Transverse colon (tissue), 4 donors: ENCODE measurements at regions not wholly inside any gene's neighbourhood (a gene's known extent, or its start where the extent isn't known, plus 50 kb on each side); places are given as distances from the start of the nearest gene placed in this dataset.

Experiments
- CTCF ChIP-seq, 5 experiments: fragments of 200-600 bp in 3 of 5; fragments of 450-650 bp in 2 of 5; sonication (generic) in 3 of 5; IDR thresholded peaks; 1 replicate in 2 of 5; 2 replicates in 3 of 5; pipeline ENCODE4 v1.5.1; 2016 to 2017; ENCODE audit warnings: antibody characterized with exemption in 5 of 5, inconsistent platforms in 3 of 5, mild to moderate bottlenecking in 2 of 5, moderate library complexity in 1 of 5
- EP300 ChIP-seq: sonication (generic); formaldehyde crosslinking; IDR thresholded peaks from one replicate; pipeline ENCODE4 v1.6.1; 2017; ENCODE audit warnings: antibody characterized with exemption, low read depth
- POLR2A ChIP-seq: fragments of 450-650 bp; IDR thresholded peaks from one replicate; pipeline ENCODE4 v1.6.1; 2016; ENCODE audit warnings: antibody characterized with exemption, mild to moderate bottlenecking, moderate library complexity
- POLR2AphosphoS5 ChIP-seq, 3 donors: sonication (generic); formaldehyde crosslinking; IDR thresholded peaks; one replicate each; pipeline ENCODE4 v1.6.1; 2016; ENCODE audit warnings: antibody characterized with exemption in 3 of 3

DNA sequence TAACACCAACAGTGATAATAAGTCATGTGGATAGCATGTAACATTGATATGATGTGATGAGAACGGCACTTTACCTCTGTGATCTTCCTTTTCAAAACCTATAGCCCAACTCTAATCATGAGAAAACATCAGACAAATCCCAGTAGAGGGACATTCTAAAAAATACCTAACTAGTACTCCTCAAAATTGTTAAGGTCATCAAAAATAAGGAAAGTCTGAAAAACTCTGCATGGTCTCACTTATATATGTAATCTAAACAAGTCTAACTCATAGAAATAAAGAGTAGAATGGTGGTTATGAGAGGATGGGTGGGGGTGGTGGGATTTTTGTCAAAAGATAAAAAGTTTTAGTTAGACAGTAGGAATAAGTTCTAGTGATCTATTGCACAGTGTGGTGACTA is 243.9 kb upstream of the GRIA3 start:
- TF ChIP-seq CTCF (IDR thresholded peaks at IDR 0.05) (no peak), POLR2A (no peak), EP300 (no peak), POLR2AphosphoS5 (IDR thresholded peaks at IDR 0.05) (no peak)
